A549 (cell line): ENCODE measurements at regions not wholly inside any gene's neighbourhood (a gene's known extent, or its start where the extent isn't known, plus 50 kb on each side); places are given as distances from the start of the nearest gene placed in this dataset.

ENCODE experiments used
- CEBPB ChIP-seq, 2 experiments: fragments of >200 bp in 1 of 2; sonication (Bioruptor Twin) in 1 of 2; formaldehyde crosslinking in 1 of 2; IDR thresholded peaks; 2 replicates each; pipeline ENCODE4 v1.6.1; 2012 to 2016
- MYC ChIP-seq: IDR thresholded peaks from 2 replicates; pipeline ENCODE4 v1.6.1; 2012; ENCODE audit warnings: mild to moderate bottlenecking, inconsistent platforms, low read length, improper control_type of control experiment, borderline replicate concordance

DNA sequence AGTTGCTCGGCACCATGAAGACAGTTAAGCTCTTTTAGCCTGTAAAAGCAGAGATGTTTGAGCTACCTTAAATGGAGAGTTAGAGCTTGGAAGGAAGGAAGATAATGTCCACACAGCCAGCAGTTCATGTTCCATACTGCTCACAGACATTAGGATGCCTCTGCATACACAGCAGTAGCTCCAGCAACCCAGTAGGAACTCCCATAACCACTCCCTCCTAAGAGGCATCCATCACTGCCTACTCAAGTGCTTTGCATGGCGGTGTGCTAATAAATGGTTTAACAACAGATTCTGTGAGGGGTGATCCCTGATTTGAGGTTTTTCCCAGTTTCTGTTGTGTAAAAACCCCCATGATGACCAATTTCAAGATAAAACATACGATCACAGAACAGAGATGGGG, 286.4 kb downstream of the HACE1 start:
- no peak for TF ChIP-seq MYC
- TF ChIP-seq CEBPB (IDR thresholded peaks at IDR 0.05): no peak
